ENCODE measurements at regions not wholly inside any gene's neighbourhood (a gene's known extent, or its start where the extent isn't known, plus 50 kb on each side); places are given as distances from the start of the nearest gene placed in this dataset.

GRCh38 chr13:90032841-90033493 lies 1314.5 kb upstream of the MIR17HG start:
- Mint-ChIP-seq H3K4me3 (ENCODE audit: unreplicated experiment) (no peak overlapping the region), H3K27me3 (ENCODE audit: unreplicated experiment) (no peaks in the 10 kb centered on the region)

DNA sequence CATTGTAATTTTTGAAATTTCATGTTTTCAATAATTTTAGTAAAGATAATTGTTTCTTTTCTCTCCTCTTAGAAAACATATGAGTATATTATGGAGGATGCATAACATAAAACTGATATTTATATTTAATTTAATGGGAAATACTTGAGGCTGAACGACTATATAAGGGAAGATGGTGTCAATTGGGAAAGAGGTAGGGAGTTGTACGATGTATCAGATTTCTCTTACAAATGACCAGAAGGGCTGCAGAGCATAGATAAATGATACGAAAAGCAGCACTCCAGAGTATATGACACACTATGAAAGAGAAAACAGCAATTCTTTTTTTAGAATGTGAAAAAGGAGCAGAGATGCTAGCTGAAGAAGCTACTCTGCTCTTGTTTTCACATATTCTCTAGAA lies 1308.0 kb upstream of the MIR17HG start:
- H3K27me3 Mint-ChIP-seq (ENCODE audit: unreplicated experiment): no peaks in the 10 kb centered on the region
- H3K4me3 Mint-ChIP-seq (ENCODE audit: unreplicated experiment): no peak overlapping the region
- no peak overlapping the region for H3K27ac Mint-ChIP-seq (ENCODE audit: unreplicated experiment)
- TF ChIP-seq, protein P1, sequence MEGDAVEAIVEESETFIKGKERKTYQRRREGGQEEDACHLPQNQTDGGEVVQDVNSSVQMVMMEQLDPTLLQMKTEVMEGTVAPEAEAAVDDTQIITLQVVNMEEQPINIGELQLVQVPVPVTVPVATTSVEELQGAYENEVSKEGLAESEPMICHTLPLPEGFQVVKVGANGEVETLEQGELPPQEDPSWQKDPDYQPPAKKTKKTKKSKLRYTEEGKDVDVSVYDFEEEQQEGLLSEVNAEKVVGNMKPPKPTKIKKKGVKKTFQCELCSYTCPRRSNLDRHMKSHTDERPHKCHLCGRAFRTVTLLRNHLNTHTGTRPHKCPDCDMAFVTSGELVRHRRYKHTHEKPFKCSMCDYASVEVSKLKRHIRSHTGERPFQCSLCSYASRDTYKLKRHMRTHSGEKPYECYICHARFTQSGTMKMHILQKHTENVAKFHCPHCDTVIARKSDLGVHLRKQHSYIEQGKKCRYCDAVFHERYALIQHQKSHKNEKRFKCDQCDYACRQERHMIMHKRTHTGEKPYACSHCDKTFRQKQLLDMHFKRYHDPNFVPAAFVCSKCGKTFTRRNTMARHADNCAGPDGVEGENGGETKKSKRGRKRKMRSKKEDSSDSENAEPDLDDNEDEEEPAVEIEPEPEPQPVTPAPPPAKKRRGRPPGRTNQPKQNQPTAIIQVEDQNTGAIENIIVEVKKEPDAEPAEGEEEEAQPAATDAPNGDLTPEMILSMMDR (IDR thresholded peaks at IDR 0.05; ENCODE audit: partially characterized antibody, unreplicated experiment): no peak
- no peaks in the 10 kb centered on the region for H3K9me3 Mint-ChIP-seq (ENCODE audit: unreplicated experiment)
- H3K4me1 Mint-ChIP-seq (ENCODE audit: low read depth, unreplicated experiment): no peaks in the 10 kb centered on the region
- H3K36me3 Mint-ChIP-seq (ENCODE audit: unreplicated experiment): peaks cover 5% of the 10 kb centered on the region
- DNase-seq: no peak

More at GRCh38 chr13:90032841-90033493, 1314.5 kb upstream of the MIR17HG start:
- Mint-ChIP-seq H3K4me1 (ENCODE audit: low read depth, unreplicated experiment) (no peaks in the 10 kb centered on the region), H3K9me3 (ENCODE audit: unreplicated experiment) (peaks cover 2% of the 10 kb centered on the region), H3K27ac (ENCODE audit: unreplicated experiment) (no peak overlapping the region), H3K36me3 (ENCODE audit: unreplicated experiment) (peaks cover 9% of the 10 kb centered on the region)
- TF ChIP-seq, protein P1 (IDR thresholded peaks at IDR 0.05; ENCODE audit: partially characterized antibody, unreplicated experiment): no peak
- no peak for DNase-seq

- Mint-ChIP-seq H3K4me3 (ENCODE audit: unreplicated experiment) (no peak overlapping the region), H3K27ac (ENCODE audit: unreplicated experiment) (no peak overlapping the region), H3K4me1 (ENCODE audit: low read depth, unreplicated experiment) (no peaks in the 10 kb centered on the region), H3K27me3 (ENCODE audit: unreplicated experiment) (no peaks in the 10 kb centered on the region), H3K9me3 (ENCODE audit: unreplicated experiment) (peaks cover 3% of the 10 kb centered on the region), H3K36me3 (ENCODE audit: unreplicated experiment) (peaks cover 21% of the 10 kb centered on the region)
- TF ChIP-seq, protein P1 (IDR thresholded peaks at IDR 0.05; ENCODE audit: partially characterized antibody, unreplicated experiment): no peak
- no peak for DNase-seq
Measured at GRCh38 chr13:90047600-90047999, 1299.9 kb upstream of the MIR17HG start.

DNA sequence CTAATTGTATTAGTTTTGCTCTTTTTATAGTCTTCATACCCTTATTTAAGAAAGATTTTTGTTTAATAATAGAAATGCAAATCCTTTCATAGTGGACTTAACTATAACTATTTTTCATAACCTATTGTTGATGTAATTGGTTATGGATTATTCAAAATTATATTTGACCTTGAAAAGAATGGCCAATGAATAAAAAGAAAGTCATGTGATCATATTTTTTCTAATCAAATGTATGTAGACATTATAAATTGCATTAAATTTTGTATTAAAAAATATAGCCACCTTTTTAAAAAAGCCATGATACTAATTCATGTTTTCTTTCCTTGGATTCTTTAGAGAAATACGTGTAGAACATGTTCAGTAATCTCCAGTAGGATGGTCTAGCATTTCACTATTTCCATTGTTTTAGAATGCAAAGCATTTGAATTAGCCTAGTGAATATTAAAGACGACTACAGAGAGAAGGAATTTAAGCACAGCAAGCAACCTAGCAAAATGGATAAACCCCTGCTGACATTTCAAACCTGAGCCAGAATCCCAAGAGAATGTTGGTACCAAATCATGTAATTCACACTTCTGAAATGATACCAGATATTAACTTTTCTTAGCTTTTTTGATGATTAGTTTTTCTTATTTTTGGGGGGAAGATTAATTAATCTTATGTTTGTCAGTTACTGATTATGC lies 1297.4 kb upstream of the MIR17HG start:
- Mint-ChIP-seq H3K4me3 (ENCODE audit: unreplicated experiment) (no peak overlapping the region), H3K4me1 (ENCODE audit: low read depth, unreplicated experiment) (no peaks in the 10 kb centered on the region), H3K36me3 (ENCODE audit: unreplicated experiment) (peaks cover 21% of the 10 kb centered on the region), H3K27me3 (ENCODE audit: unreplicated experiment) (no peaks in the 10 kb centered on the region), H3K27ac (ENCODE audit: unreplicated experiment) (no peak overlapping the region), H3K9me3 (ENCODE audit: unreplicated experiment) (peaks cover 3% of the 10 kb centered on the region)
- TF ChIP-seq, protein P1 (IDR thresholded peaks at IDR 0.05; ENCODE audit: partially characterized antibody, unreplicated experiment): no peak
- no peak for DNase-seq

DNA sequence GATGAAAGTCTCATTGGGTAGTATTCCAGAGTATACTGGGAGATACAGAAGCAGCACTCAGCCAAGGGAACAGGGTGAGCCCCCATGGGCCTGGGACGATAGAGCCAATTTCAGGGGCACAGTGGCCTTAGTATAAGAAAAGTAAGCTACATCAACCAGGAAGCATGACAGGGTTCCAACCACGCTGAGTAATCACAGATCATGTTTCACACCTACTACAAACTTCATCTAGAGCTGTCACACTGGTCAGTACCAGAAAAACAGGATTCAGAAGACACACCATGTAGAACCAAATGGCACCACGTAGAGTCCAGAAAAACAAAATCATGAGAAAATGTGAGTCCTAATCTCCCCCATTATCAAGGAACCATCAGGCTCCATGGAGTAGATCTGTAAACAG lies 1292.4 kb upstream of the MIR17HG start:
- Mint-ChIP-seq H3K4me1 (ENCODE audit: low read depth, unreplicated experiment) (no peaks in the 10 kb centered on the region), H3K36me3 (ENCODE audit: unreplicated experiment) (no peaks in the 10 kb centered on the region), H3K4me3 (ENCODE audit: unreplicated experiment) (no peak overlapping the region), H3K9me3 (ENCODE audit: unreplicated experiment) (no peaks in the 10 kb centered on the region), H3K27me3 (ENCODE audit: unreplicated experiment) (no peaks in the 10 kb centered on the region), H3K27ac (ENCODE audit: unreplicated experiment) (no peak overlapping the region)
- no peak for DNase-seq
- TF ChIP-seq, protein P1 (IDR thresholded peaks at IDR 0.05; ENCODE audit: partially characterized antibody, unreplicated experiment): no peak
